IMR-90 (cell line): ENCODE measurements at regions not wholly inside any gene's neighbourhood (a gene's known extent, or its start where the extent isn't known, plus 50 kb on each side); places are given as distances from the start of the nearest gene placed in this dataset.

ENCODE experiments used
- ATAC-seq: fragments of 200-7000 bp; cut with Tn5 transposase; 2 replicates; pipeline ENCODE4 v1.9.1; 2020; ENCODE audit warnings: low read depth, mild to moderate bottlenecking, moderate library complexity
- BruUV-seq: library from RNA; stranded (reverse); fragments of 400-500 nt; replicated peaks from 2 replicates; lab custom pipeline; 2021; lab: Mats Ljungman, UMichigan
- CTCF ChIA-PET: fragments of 300-600 bp; formaldehyde crosslinking; extraction: SDS; loops from one replicate; lab custom pipeline; 2021; ENCODE audit warnings: antibody characterized with exemption; lab: Yijun Ruan, JAX
- POLR2A ChIA-PET: fragments of 300-600 bp; sonication (Branson Sonifier 250); formaldehyde crosslinking; loops from one replicate; lab custom pipeline; 2022; ENCODE audit warnings: antibody characterized with exemption; ENCODE audit not compliant: unreplicated experiment; lab: Charles Lee
- DNase-seq: peaks from one replicate; pipeline ENCODE4 v3.0.0; 2013
- H2AFZ ChIP-seq: replicated peaks from 2 replicates; pipeline ENCODE3; 2013; ENCODE audit warnings: low read length, mild to moderate bottlenecking; ENCODE audit not compliant: poor library complexity
- H2AK5ac ChIP-seq: 2 replicates; pipeline ENCODE4 v1.6.1; 2013; ENCODE audit warnings: low read depth, low read length, inconsistent platforms
- H2AK9ac ChIP-seq: replicated peaks from 2 replicates; pipeline ENCODE3; 2013; ENCODE audit warnings: mild to moderate bottlenecking, low read depth, low read length, moderate library complexity; ENCODE audit not compliant: poor library complexity
- H2BK120ac ChIP-seq: 2 replicates; pipeline ENCODE4 v1.6.1; 2013; ENCODE audit warnings: low read depth, low read length, inconsistent platforms
- H2BK15ac ChIP-seq: 3 replicates; pipeline ENCODE4 v1.6.1; 2013; ENCODE audit warnings: low read depth, low read length, inconsistent platforms
- H2BK20ac ChIP-seq: 2 replicates; pipeline ENCODE4 v1.6.1; 2013; ENCODE audit warnings: low read depth, mild to moderate bottlenecking, inconsistent platforms, low read length, moderate library complexity
- H2BK5ac ChIP-seq: 2 replicates; pipeline ENCODE4 v1.6.1; 2013; ENCODE audit warnings: mild to moderate bottlenecking, low read depth, low read length, inconsistent platforms; ENCODE audit not compliant: poor library complexity, severe bottlenecking
- H3K14ac ChIP-seq: replicated peaks from 2 replicates; pipeline ENCODE4 v1.6.1; 2013; ENCODE audit warnings: low read depth, low read length, inconsistent platforms
- H3K18ac ChIP-seq: 2 replicates; pipeline ENCODE4 v1.6.1; 2013; ENCODE audit warnings: low read depth, low read length, control low read depth
- H3K23ac ChIP-seq: 2 replicates; pipeline ENCODE4 v1.6.1; 2013; ENCODE audit warnings: low read depth, low read length, inconsistent platforms
- H3K27ac ChIP-seq: 2 replicates; pipeline ENCODE4 v1.5.1; 2013; ENCODE audit warnings: mild to moderate bottlenecking, control low read depth, low read length; ENCODE audit not compliant: insufficient read depth
- H3K27me3 ChIP-seq: 2 replicates; pipeline ENCODE4 v1.6.1; 2013; ENCODE audit warnings: low read length; ENCODE audit not compliant: control insufficient read depth, insufficient read depth
- H3K36me3 ChIP-seq: 2 replicates; pipeline ENCODE4 v1.6.1; 2013; ENCODE audit warnings: low read length, mixed read lengths; ENCODE audit not compliant: control insufficient read depth, insufficient read depth
- H3K4ac ChIP-seq: 2 replicates; pipeline ENCODE4 v1.6.1; 2013; ENCODE audit warnings: low read depth, low read length, inconsistent platforms
- H3K4me1 ChIP-seq: 2 replicates; pipeline ENCODE4 v1.6.1; 2013; ENCODE audit warnings: low read length, mixed read lengths; ENCODE audit not compliant: control insufficient read depth, insufficient read depth
- H3K4me2 ChIP-seq: 2 replicates; pipeline ENCODE4 v1.6.1; 2013; ENCODE audit warnings: low read depth, mild to moderate bottlenecking, control low read depth, low read length, moderate library complexity
- H3K4me3 ChIP-seq: 2 replicates; pipeline ENCODE4 v1.5.1; 2013; ENCODE audit warnings: low read depth, mild to moderate bottlenecking, control low read depth, low read length, moderate library complexity; ENCODE audit not compliant: insufficient read depth
- H3K56ac ChIP-seq: 2 replicates; pipeline ENCODE4 v1.6.1; 2013; ENCODE audit warnings: low read length, inconsistent platforms; ENCODE audit not compliant: insufficient read depth; ENCODE audit errors: extremely low read depth
- H3K79me1 ChIP-seq, 2 experiments: 2 replicates each; pipeline ENCODE4 v1.6.1; 2013; ENCODE audit warnings: low read length in 2 of 2, inconsistent platforms in 1 of 2, low read depth in 1 of 2
- H3K9ac ChIP-seq: 2 replicates; pipeline ENCODE4 v1.6.1; 2013; ENCODE audit warnings: low read depth, low read length, control low read depth
- H3K9me1 ChIP-seq: 2 replicates; pipeline ENCODE4 v1.6.1; 2013; ENCODE audit warnings: low read length, inconsistent platforms; ENCODE audit not compliant: insufficient read depth
- H3K9me3 ChIP-seq: 2 replicates; pipeline ENCODE4 v1.6.1; 2013; ENCODE audit warnings: low read length; ENCODE audit not compliant: control insufficient read depth, insufficient read depth
- H4K20me1 ChIP-seq: 2 replicates; pipeline ENCODE4 v1.6.1; 2013; ENCODE audit warnings: low read length, inconsistent platforms; ENCODE audit not compliant: insufficient read depth
- H4K5ac ChIP-seq: 2 replicates; pipeline ENCODE4 v1.6.1; 2013; ENCODE audit warnings: mild to moderate bottlenecking, low read depth, low read length, control low read depth
- H4K8ac ChIP-seq, 2 experiments: 2 replicates each; pipeline ENCODE4 v1.6.1; 2013; ENCODE audit warnings: low read depth in 2 of 2, low read length in 2 of 2, control low read depth in 1 of 2, inconsistent platforms in 1 of 2
- H4K91ac ChIP-seq: 2 replicates; pipeline ENCODE4 v1.6.1; 2013; ENCODE audit warnings: low read depth, low read length, inconsistent platforms; ENCODE audit not compliant: insufficient read depth
- BHLHE40 ChIP-seq: fragments of 150-350 bp; IDR thresholded peaks from 2 replicates; pipeline ENCODE4 v1.6.1; 2016; ENCODE audit warnings: mild to moderate bottlenecking, low read depth, low read length
- CEBPB ChIP-seq: IDR thresholded peaks from 2 replicates; pipeline ENCODE4 v1.6.1; 2012; ENCODE audit warnings: low read depth, low read length, improper control_type of control experiment
- CTCF ChIP-seq: conservative IDR thresholded peaks from 2 replicates; pipeline ENCODE4 v1.5.1; 2012; ENCODE audit warnings: mild to moderate bottlenecking, low read depth, low read length, improper control_type of control experiment
- ELK1 ChIP-seq: fragments of 150-350 bp; IDR thresholded peaks from 2 replicates; pipeline ENCODE4 v1.6.1; 2016; ENCODE audit warnings: low read depth, mild to moderate bottlenecking, low read length, moderate library complexity, borderline replicate concordance
- FOS ChIP-seq: fragments of 150-350 bp; IDR thresholded peaks from 2 replicates; pipeline ENCODE4 v1.6.1; 2016; ENCODE audit warnings: low read depth, low read length
- MAFK ChIP-seq: IDR thresholded peaks from 2 replicates; pipeline ENCODE4 v1.6.1; 2012; ENCODE audit warnings: low read depth, low read length, improper control_type of control experiment
- NFE2L2 ChIP-seq: fragments of 150-350 bp; IDR thresholded peaks from 2 replicates; pipeline ENCODE4 v1.6.1; 2016; ENCODE audit warnings: low read depth, mild to moderate bottlenecking, low read length
- RFX5 ChIP-seq: IDR thresholded peaks from 2 replicates; pipeline ENCODE4 v1.8.0; 2012; ENCODE audit warnings: low read depth, mild to moderate bottlenecking, low read length, moderate library complexity
- SMC3 ChIP-seq: fragments of 150-350 bp; IDR thresholded peaks from 2 replicates; pipeline ENCODE4 v1.6.1; 2016; ENCODE audit warnings: low read depth, mild to moderate bottlenecking, antibody characterized with exemption, low read length, moderate library complexity
- USF2 ChIP-seq: fragments of 150-350 bp; IDR thresholded peaks from 2 replicates; pipeline ENCODE4 v1.6.1; 2017; ENCODE audit warnings: mild to moderate bottlenecking, antibody characterized with exemption, low read length, low read depth
- whole genome bisulfite sequencing, 2 experiments: methylation state at CpG; one replicate each; pipeline versions ENCODE4 v1.1.5 to v1.1.7; 2013; ENCODE audit warnings: missing lambda C conversion rate in 2 of 2; ENCODE audit not compliant: insufficient read length in 1 of 2; ENCODE audit errors: extremely low coverage in 2 of 2; 5-methylcytosine and 5-hydroxymethylcytosine counted together
- dilution Hi-C: fragments of 300-500 bp; cut with HindIII; formaldehyde crosslinking; loops from one replicate; pipeline ENCODE4 v1.14.3; 2018; ENCODE audit warnings: low sequenced_read_pairs; ENCODE audit not compliant: unreplicated experiment
- in situ Hi-C: fragments of 300-500 bp; cut with MboI; formaldehyde crosslinking; loops from 3 replicates; pipeline ENCODE4 v1.14.3; 2019; ENCODE audit warnings: low sequenced_read_pairs, inconsistent platforms, mixed read lengths
- intact Hi-C: fragments of 100-400 bp; cut with micrococcal nuclease; formaldehyde crosslinking; loops from 2 replicates; pipeline ENCODE4 v1.10.0; 2022

- H3K9me3 ChIP-seq: no peaks in the 10 kb centered on the region
- no peak overlapping the region for H2BK15ac ChIP-seq
- H4K91ac ChIP-seq: no peak overlapping the region
- no peak overlapping the region for H2BK5ac ChIP-seq
- H3K18ac ChIP-seq: no peak overlapping the region
- no peak overlapping the region for H3K4ac ChIP-seq
- H2AFZ ChIP-seq: no peak overlapping the region
- DNase-seq: no peak
- no peak for TF ChIP-seq CEBPB
- TF ChIP-seq MAFK: no peak
- TF ChIP-seq BHLHE40: no peak
- TF ChIP-seq ELK1: no peak
- no peak for TF ChIP-seq SMC3
- no peak for TF ChIP-seq FOS
- no peak for TF ChIP-seq USF2
- TF ChIP-seq NFE2L2: no peak
- no peak for TF ChIP-seq CTCF
- no peak for TF ChIP-seq RFX5
- H2AK9ac ChIP-seq: no peak overlapping the region
- intact Hi-C loops: no loop called here
- no peak overlapping the region for H3K9ac ChIP-seq
- WGBS, 2 experiments: 100% methylated on average over 1 of the region's 3 CpGs; no CpG with 5 or more reads in 1 of the 2 experiments
- no peak overlapping the region for H4K5ac ChIP-seq
- no TSS peak for BruUV-seq
- POLR2A ChIA-PET: no interaction called here
- no peak overlapping the region for H4K8ac ChIP-seq
- H2BK120ac ChIP-seq: no peak overlapping the region
- no peak overlapping the region for H3K14ac ChIP-seq
- dilution Hi-C loops: no loop called here
- no peak overlapping the region for H2AK5ac ChIP-seq
- in situ Hi-C loops: no loop called here
- peaks cover 4% of the 10 kb centered on the region; the same call in 1 of the 2 replicates for H3K27me3 ChIP-seq
- no peak overlapping the region for H3K56ac ChIP-seq
- no peak overlapping the region for H2BK20ac ChIP-seq
- CTCF ChIA-PET: no interaction called here
- no peaks in the 10 kb centered on the region for H4K20me1 ChIP-seq
- H3K36me3 ChIP-seq: no peaks in the 10 kb centered on the region
- no peaks in the 10 kb centered on the region for H3K4me1 ChIP-seq
- no peak overlapping the region for H3K4me3 ChIP-seq
- H3K9me1 ChIP-seq: no peaks in the 10 kb centered on the region
- no peak overlapping the region for H3K27ac ChIP-seq
- H3K4me2 ChIP-seq: no peak overlapping the region
- H3K23ac ChIP-seq: no peak overlapping the region
- no peaks in the 10 kb centered on the region for H3K79me1 ChIP-seq
- ATAC-seq: no peak
These were observed 58.6 kb upstream of the TMPRSS2 start for GRCh38 chr21:41566500-41567014.
